Astrocyte of the cerebellum (primary cell): ENCODE measurements at regions not wholly inside any gene's neighbourhood (a gene's known extent, or its start where the extent isn't known, plus 50 kb on each side); places are given as distances from the start of the nearest gene placed in this dataset.
A peak's percentile ranks its signal among the peaks of the same experiment; 100 is the strongest.

Source experiments
- DNase-seq: peaks from one replicate; pipeline ENCODE4 v3.0.0-alpha.2; 2011; ENCODE audit warnings: low read depth
- H3K4me3 ChIP-seq: 2 replicates; pipeline ENCODE4 v1.5.1; 2011; ENCODE audit warnings: mild to moderate bottlenecking, low read depth, low read length, moderate library complexity
- in situ Hi-C: cut with HindIII; loops from 2 replicates; pipeline ENCODE4 v1.10.0; 2017; ENCODE audit warnings: low sequenced_read_pairs
- TF ChIP-seq, protein P1 (sequence below): IDR thresholded peaks from 2 replicates; pipeline ENCODE4 v1.5.1; 2012; ENCODE audit warnings: low read length, low read depth, moderate library complexity, mild to moderate bottlenecking; ENCODE audit errors: missing control alignments

- in situ Hi-C loops: no loop called here
- H3K4me3 ChIP-seq: no peak overlapping the region
- DNase-seq: peak; percentile 62
- TF ChIP-seq, protein P1, sequence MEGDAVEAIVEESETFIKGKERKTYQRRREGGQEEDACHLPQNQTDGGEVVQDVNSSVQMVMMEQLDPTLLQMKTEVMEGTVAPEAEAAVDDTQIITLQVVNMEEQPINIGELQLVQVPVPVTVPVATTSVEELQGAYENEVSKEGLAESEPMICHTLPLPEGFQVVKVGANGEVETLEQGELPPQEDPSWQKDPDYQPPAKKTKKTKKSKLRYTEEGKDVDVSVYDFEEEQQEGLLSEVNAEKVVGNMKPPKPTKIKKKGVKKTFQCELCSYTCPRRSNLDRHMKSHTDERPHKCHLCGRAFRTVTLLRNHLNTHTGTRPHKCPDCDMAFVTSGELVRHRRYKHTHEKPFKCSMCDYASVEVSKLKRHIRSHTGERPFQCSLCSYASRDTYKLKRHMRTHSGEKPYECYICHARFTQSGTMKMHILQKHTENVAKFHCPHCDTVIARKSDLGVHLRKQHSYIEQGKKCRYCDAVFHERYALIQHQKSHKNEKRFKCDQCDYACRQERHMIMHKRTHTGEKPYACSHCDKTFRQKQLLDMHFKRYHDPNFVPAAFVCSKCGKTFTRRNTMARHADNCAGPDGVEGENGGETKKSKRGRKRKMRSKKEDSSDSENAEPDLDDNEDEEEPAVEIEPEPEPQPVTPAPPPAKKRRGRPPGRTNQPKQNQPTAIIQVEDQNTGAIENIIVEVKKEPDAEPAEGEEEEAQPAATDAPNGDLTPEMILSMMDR: no peak
Observed at GRCh38 chr11:128240546-128240945, 346.8 kb downstream of the ETS1 start.

GRCh38 chr11:128239306-128239705, 348.1 kb downstream of the ETS1 start:
- H3K4me3 ChIP-seq: no peak overlapping the region
- in situ Hi-C loops: no loop called here
- no peak for DNase-seq
- TF ChIP-seq, protein P1: no peak

GRCh38 chr11:128238521-128239265, 348.7 kb downstream of the ETS1 start:
- DNase-seq: no peak
- in situ Hi-C loops: no loop called here
- TF ChIP-seq, protein P1: no peak
- H3K4me3 ChIP-seq: no peak overlapping the region

DNA sequence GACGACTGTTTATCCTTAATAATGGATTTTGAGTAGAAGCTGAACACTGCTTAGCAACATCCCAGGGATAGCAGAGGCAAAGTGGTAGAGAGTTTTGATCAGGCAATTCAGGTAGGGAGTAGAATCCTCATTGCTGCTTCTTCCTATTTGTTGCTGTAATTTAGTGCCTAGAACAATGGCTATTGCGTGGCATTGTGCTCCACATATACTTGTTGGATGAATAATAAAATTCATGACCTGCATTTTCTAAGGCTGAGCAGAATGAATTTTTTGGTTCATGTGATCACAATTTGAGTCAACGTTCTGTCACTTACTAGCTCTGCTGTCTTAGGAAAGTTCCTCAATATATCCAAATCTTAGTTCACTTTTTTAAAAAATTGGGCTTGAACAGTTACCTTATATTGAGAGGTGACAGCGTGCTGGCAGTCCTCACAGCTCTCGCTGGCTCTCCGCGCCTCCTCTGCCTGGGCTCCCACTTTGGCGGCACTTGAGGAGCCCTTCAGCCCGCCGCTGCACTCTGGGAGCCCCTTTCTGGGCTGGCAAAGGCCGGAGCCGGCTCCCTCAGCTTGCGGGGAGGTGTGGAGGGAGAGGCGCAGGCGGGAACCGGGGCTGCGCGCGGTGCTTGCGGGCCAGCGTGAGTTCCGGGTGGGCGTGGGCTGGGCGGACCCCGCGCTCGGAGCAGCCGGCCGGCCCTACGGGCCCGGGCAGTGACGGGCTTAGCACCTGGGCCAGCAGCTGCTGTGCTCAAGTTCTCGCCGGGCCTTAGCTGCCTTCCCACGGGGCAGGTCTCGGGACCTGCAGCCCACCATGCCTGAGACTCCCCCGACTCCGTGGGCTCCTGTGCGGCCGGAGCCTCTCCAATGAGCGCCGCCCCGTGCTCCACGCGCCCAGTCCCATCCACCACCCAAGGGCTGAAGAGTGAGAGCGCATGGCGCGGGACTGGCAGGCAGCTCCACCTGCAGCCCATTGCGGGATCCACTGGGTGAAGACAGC, 350.6 kb downstream of the ETS1 start:
- no peak for DNase-seq
- TF ChIP-seq, protein P1: no peak
- in situ Hi-C loops: no loop called here
- no peak overlapping the region for H3K4me3 ChIP-seq

DNA sequence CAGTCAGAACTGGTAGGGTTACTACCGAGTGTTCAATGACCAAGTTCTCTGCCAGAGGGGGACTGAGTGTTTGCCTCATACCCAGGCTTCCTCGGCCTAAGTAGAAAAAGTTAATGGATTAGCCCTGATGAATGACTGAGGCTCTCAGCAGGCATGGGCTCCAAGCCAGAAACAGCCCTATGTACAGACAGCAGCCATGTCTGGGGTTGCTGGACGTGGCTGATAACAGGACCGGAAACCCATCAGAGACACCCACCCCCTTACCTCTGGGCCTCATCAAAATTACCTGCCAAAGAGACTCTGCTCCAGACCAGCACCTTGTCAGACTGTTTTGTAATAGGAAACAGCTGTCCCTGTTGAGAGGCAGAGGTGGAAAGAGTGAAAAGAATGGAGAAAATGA, 351.4 kb downstream of the ETS1 start:
- DNase-seq: no peak
- TF ChIP-seq, protein P1: no peak
- no peak overlapping the region for H3K4me3 ChIP-seq
- in situ Hi-C loops: no loop called here

GRCh38 chr11:128235426-128235825, 351.9 kb downstream of the ETS1 start:
- TF ChIP-seq, protein P1: no peak
- in situ Hi-C loops: no loop called here
- no peak overlapping the region for H3K4me3 ChIP-seq
- DNase-seq: no peak
